Thyroid gland (tissue), 4 donors: ENCODE measurements at regions not wholly inside any gene's neighbourhood (a gene's known extent, or its start where the extent isn't known, plus 50 kb on each side); places are given as distances from the start of the nearest gene placed in this dataset.

Source experiments
- CTCF ChIP-seq, 6 experiments: fragments of 200-600 bp in 3 of 6; fragments of 450-650 bp in 3 of 6; sonication (generic) in 3 of 6; IDR thresholded peaks; one replicate each; pipeline ENCODE4 v1.5.1; 2016 to 2019; ENCODE audit warnings: antibody characterized with exemption in 6 of 6, mild to moderate bottlenecking in 2 of 6, inconsistent platforms in 1 of 6, moderate library complexity in 1 of 6
- POLR2A ChIP-seq, 2 donors: fragments of 450-650 bp; IDR thresholded peaks; one replicate each; pipeline ENCODE4 v1.6.1; 2017; ENCODE audit warnings: antibody characterized with exemption in 2 of 2, mild to moderate bottlenecking in 2 of 2, moderate library complexity in 1 of 2

- TF ChIP-seq POLR2A (IDR thresholded peaks at IDR 0.05) (no peak), CTCF (IDR thresholded peaks at IDR 0.05) (no peak)
Observed at GRCh38 chr10:129213256-129213655, 253.8 kb upstream of the MGMT start.
